ENCODE measurements at regions not wholly inside any gene's neighbourhood (a gene's known extent, or its start where the extent isn't known, plus 50 kb on each side); places are given as distances from the start of the nearest gene placed in this dataset.

DNA sequence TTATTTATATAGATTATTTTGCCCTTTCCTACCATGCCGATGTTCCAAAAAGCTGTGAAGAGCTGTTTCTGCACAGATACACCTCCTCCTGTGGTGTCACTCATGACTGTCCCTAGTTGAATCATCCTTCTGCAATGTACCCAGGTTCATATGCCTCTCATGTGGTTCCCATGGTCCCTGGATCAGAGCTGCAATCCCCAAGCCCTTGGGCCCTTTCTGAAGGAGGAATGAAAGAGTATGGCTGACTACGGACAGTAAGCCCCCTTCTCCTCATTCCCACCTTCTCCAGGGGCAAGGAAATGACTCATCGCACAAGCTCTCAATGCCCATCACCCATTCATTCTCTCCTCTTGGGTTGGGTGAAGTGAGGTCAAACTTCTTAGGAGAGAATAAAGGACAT lies 63.9 kb upstream of the ACVR1 start:
- TF ChIP-seq POLR2AphosphoS5 (IDR thresholded peaks at IDR 0.05) (no peak), POLR2A (IDR thresholded peaks at IDR 0.05) (no peak), EP300 (IDR thresholded peaks at IDR 0.05) (no peak)
- TF ChIP-seq, protein P1, sequence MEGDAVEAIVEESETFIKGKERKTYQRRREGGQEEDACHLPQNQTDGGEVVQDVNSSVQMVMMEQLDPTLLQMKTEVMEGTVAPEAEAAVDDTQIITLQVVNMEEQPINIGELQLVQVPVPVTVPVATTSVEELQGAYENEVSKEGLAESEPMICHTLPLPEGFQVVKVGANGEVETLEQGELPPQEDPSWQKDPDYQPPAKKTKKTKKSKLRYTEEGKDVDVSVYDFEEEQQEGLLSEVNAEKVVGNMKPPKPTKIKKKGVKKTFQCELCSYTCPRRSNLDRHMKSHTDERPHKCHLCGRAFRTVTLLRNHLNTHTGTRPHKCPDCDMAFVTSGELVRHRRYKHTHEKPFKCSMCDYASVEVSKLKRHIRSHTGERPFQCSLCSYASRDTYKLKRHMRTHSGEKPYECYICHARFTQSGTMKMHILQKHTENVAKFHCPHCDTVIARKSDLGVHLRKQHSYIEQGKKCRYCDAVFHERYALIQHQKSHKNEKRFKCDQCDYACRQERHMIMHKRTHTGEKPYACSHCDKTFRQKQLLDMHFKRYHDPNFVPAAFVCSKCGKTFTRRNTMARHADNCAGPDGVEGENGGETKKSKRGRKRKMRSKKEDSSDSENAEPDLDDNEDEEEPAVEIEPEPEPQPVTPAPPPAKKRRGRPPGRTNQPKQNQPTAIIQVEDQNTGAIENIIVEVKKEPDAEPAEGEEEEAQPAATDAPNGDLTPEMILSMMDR (IDR thresholded peaks at IDR 0.05): no peak

All from gastroesophageal sphincter (tissue), 3 donors.